CD4-positive, alpha-beta T cell (primary cell): ENCODE measurements at regions not wholly inside any gene's neighbourhood (a gene's known extent, or its start where the extent isn't known, plus 50 kb on each side); places are given as distances from the start of the nearest gene placed in this dataset.

Source experiments
- ATAC-seq: fragments of 200-7000 bp; cut with Tn5 transposase; one replicate; pipeline ENCODE4 v1.10.0; 2022; ENCODE audit warnings: mild to moderate bottlenecking; ENCODE audit not compliant: poor library complexity
- CTCF ChIA-PET: fragments of 350-600 bp; sonication (Branson Sonifier 250); formaldehyde crosslinking; loops from one replicate; lab custom pipeline; 2021; ENCODE audit warnings: antibody characterized with exemption, inconsistent platforms; lab: Charles Lee
- POLR2A ChIA-PET: fragments of 350-600 bp; sonication (Branson Sonifier 250); formaldehyde crosslinking; loops from one replicate; lab custom pipeline; 2021; ENCODE audit warnings: antibody characterized with exemption, inconsistent platforms; lab: Charles Lee
- DNase-seq, 14 experiments: peaks; one replicate each; pipeline ENCODE4 v3.0.0-alpha.2; 2013 to 2020; ENCODE audit warnings: mixed read lengths in 2 of 14
- H3K27ac ChIP-seq, 2 donors: one replicate each; pipeline versions ENCODE4 v1.5.1 to v1.7.0; 2013; ENCODE audit warnings: low read length in 2 of 2, low read depth in 1 of 2, mild to moderate bottlenecking in 1 of 2
- H3K27me3 ChIP-seq, 2 experiments: 1 replicate in 1 of 2; 2 replicates in 1 of 2; pipeline versions ENCODE4 v1.6.1 to v1.7.0; 2013; ENCODE audit warnings: low read length in 2 of 2, control low read depth in 1 of 2, mild to moderate bottlenecking in 1 of 2, moderate library complexity in 1 of 2; ENCODE audit not compliant: insufficient read depth in 2 of 2, control insufficient read depth in 1 of 2
- H3K36me3 ChIP-seq: one replicate; pipeline ENCODE4 v1.6.1; 2013; ENCODE audit warnings: low read length, control low read depth; ENCODE audit not compliant: insufficient read depth
- H3K4me1 ChIP-seq: one replicate; pipeline ENCODE4 v1.6.1; 2013; ENCODE audit warnings: low read length, control low read depth; ENCODE audit not compliant: insufficient read depth
- H3K4me3 ChIP-seq: one replicate; pipeline ENCODE4 v1.5.1; 2013; ENCODE audit warnings: mild to moderate bottlenecking, low read length, moderate library complexity
- H3K9me3 ChIP-seq, 2 experiments: 1 replicate in 1 of 2; 2 replicates in 1 of 2; pipeline versions ENCODE4 v1.6.1 to v1.7.0; 2013; ENCODE audit warnings: low read length in 2 of 2, mild to moderate bottlenecking in 2 of 2, control low read depth in 1 of 2, moderate library complexity in 1 of 2; ENCODE audit not compliant: control insufficient read depth in 1 of 2, insufficient read depth in 1 of 2
- H3K27ac Mint-ChIP-seq: one replicate; pipeline ENCODE4 v1.8.0; 2020; ENCODE audit warnings: mixed read lengths
- H3K27me3 Mint-ChIP-seq: one replicate; pipeline ENCODE4 v1.8.0; 2021; ENCODE audit warnings: mixed read lengths
- H3K36me3 Mint-ChIP-seq: one replicate; pipeline ENCODE4 v1.8.0; 2021; ENCODE audit warnings: low read depth, mixed read lengths
- H3K4me1 Mint-ChIP-seq: one replicate; pipeline ENCODE4 v1.8.0; 2021; ENCODE audit warnings: low read depth, mixed read lengths
- H3K4me3 Mint-ChIP-seq: one replicate; pipeline ENCODE4 v1.8.0; 2020; ENCODE audit warnings: mild to moderate bottlenecking, mixed read lengths
- H3K9me3 Mint-ChIP-seq: one replicate; pipeline ENCODE4 v1.8.0; 2020; ENCODE audit warnings: mixed read lengths
- CTCF ChIP-seq: fragments of 200-600 bp; IDR thresholded peaks from one replicate; pipeline ENCODE4 v1.8.0; 2022; ENCODE audit warnings: antibody characterized with exemption, mild to moderate bottlenecking
- intact Hi-C, 2 experiments: fragments of 100-400 bp; cut with DNase I in 1 of 2; cut with micrococcal nuclease in 1 of 2; formaldehyde crosslinking; loops; one replicate each; pipeline versions ENCODE4 v1.15.1 to v1.9.0; 2023 to 2025; cut with DNase I, micrococcal nuclease

GRCh38 chr5:123819833-123820232 is 307.9 kb downstream of the CSNK1G3 start:
- Mint-ChIP-seq H3K27ac (no peak overlapping the region), H3K4me3 (no peak overlapping the region), H3K36me3 (no peaks in the 10 kb centered on the region), H3K4me1 (no peaks in the 10 kb centered on the region), H3K9me3 (no peaks in the 10 kb centered on the region), H3K27me3 (no peaks in the 10 kb centered on the region)
- Histone ChIP-seq H3K36me3 (no peaks in the 10 kb centered on the region), H3K4me1 (no peaks in the 10 kb centered on the region), H3K4me3 (no peak overlapping the region), H3K27ac (no peak overlapping the region), H3K9me3 (peaks cover 0 to 4% of the 10 kb centered on the region in 2 experiments), H3K27me3 (no peaks in the 10 kb centered on the region)
- CTCF ChIA-PET: no interaction called here
- no peak for ATAC-seq
- POLR2A ChIA-PET: no interaction called here
- intact Hi-C loops: no loop called here
- no peak for TF ChIP-seq CTCF
- no peak for DNase-seq

- Histone ChIP-seq H3K9me3 (peaks cover 0 to 4% of the 10 kb centered on the region in 2 experiments), H3K27me3 (no peaks in the 10 kb centered on the region), H3K4me3 (no peak overlapping the region), H3K36me3 (no peaks in the 10 kb centered on the region), H3K4me1 (no peaks in the 10 kb centered on the region), H3K27ac (no peak overlapping the region)
- no peaks in the 10 kb centered on the region for H3K36me3 Mint-ChIP-seq
- no peaks in the 10 kb centered on the region for H3K9me3 Mint-ChIP-seq
- no peak for TF ChIP-seq CTCF
- ATAC-seq (no peak), DNase-seq (no peak)
- H3K4me1 Mint-ChIP-seq: no peaks in the 10 kb centered on the region
- no peak overlapping the region for H3K4me3 Mint-ChIP-seq
- H3K27ac Mint-ChIP-seq: no peak overlapping the region
- CTCF ChIA-PET: no interaction called here
- H3K27me3 Mint-ChIP-seq: no peaks in the 10 kb centered on the region
- intact Hi-C loops: no loop called here
- POLR2A ChIA-PET: no interaction called here
Measured at GRCh38 chr5:123819386-123819785, 307.4 kb downstream of the CSNK1G3 start.

GRCh38 chr5:123817267-123817666 is 305.3 kb downstream of the CSNK1G3 start:
- Mint-ChIP-seq H3K4me3 (no peak overlapping the region), H3K36me3 (no peaks in the 10 kb centered on the region), H3K4me1 (no peaks in the 10 kb centered on the region), H3K27me3 (no peaks in the 10 kb centered on the region), H3K27ac (no peak overlapping the region), H3K9me3 (no peaks in the 10 kb centered on the region)
- no peaks in the 10 kb centered on the region for H3K4me1 ChIP-seq
- ATAC-seq (no peak), DNase-seq (no peak)
- H3K4me3 ChIP-seq: no peak overlapping the region
- CTCF ChIA-PET: no interaction called here
- no peaks in the 10 kb centered on the region for H3K9me3 ChIP-seq
- no peaks in the 10 kb centered on the region for H3K36me3 ChIP-seq
- POLR2A ChIA-PET: no interaction called here
- H3K27ac ChIP-seq: no peak overlapping the region
- H3K27me3 ChIP-seq: no peaks in the 10 kb centered on the region
- no peak for TF ChIP-seq CTCF
- intact Hi-C loops: no loop called here
